ENCODE measurements at regions not wholly inside any gene's neighbourhood (a gene's known extent, or its start where the extent isn't known, plus 50 kb on each side); places are given as distances from the start of the nearest gene placed in this dataset.
"Not testable (repeated sequence)": the region's sequence is repeated elsewhere in the genome, so short reads cannot be mapped to it uniquely, and the experiment has no call there.

DNA sequence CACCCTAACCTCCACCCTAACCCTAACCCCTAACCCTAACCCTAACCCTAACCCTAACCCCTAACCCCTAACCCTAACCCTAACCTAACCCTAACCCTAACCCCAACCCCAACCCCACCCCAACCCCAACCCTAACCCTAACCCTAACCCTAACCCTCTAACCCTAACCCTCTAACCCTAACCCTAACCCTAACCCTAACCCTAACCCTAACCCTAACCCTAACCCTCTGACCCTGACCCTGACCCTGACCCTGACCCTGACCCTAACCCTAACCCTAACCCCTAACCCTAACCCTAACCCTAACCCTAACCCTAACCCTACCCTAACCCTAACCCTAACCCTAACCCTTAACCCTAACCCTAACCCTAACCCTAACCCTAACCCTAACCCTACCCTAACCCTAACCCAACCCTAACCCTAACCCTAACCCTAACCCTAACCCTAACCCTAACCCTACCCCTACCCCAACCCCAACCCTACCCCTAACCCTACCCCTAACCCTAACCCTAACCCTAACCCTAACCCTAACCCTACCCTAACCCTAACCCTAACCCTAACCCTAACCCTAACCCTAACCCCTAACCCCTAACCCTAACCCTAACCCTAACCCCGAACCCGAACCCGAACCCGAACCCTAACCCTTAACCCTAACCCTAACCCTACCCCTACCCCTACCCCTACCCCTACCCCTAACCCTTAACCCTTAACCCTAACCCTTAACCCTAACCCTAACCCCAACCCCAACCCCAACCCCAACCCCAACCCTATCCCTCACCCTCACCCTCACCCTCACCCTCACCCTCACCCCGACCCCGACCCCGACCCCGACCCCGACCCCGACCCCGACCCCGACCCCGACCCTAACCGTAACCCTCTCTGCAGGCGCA is 186.2 kb upstream of the CHL1 start:
- CTCF ChIA-PET; POLR2A ChIA-PET; DNase-seq (ENCODE audit: extremely low spot score): not testable (repeated sequence)

DNA sequence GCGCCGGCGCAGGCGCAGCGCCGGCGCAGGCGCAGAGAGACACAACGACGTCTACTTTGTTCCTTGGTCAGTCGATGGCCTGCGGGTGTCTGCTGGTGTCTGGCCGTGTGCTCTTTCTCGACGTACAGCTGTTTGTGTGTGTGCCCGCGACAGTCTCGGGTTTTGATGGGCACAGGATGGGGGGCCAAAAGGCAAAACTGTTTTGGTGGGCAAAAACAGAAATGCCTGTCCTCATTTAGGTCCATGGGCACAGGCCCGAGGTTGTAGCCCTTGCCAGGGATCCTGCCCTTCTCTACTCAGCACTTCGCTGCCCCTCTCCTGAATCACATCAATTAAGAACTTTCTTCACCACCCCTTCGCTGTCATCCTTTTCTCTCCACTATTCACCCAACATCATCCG is 184.8 kb upstream of the CHL1 start:
- DNase-seq (ENCODE audit: extremely low spot score), result no peak
- POLR2A ChIA-PET, result no interaction called here
- CTCF ChIA-PET, result no interaction called here
- no peak for TF ChIP-seq CTCF (IDR thresholded peaks at IDR 0.05; ENCODE audit: control extremely low read depth, extremely low read depth, low read depth, missing control alignments)

DNA sequence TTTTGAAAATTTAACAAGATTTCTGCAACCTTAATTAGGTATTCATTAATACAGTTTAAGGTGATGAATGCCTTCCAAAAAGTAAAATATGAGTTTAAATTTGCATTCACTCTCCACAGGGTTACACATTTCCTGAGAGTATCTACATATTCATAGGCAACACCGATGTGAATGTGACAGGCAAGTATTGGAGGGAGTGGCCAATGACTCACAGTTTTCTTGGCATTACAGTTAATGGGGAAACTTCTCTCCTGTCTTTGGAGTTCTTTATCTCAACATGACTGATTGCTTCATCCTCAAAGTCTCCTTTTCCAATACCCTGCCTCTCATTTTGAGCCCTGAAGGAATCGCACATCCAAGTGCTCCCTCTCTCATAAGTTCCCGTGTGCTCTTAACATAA is 181.9 kb upstream of the CHL1 start:
- ChIA-PET POLR2A (no interaction called here), CTCF (no interaction called here)
- TF ChIP-seq CTCF (IDR thresholded peaks at IDR 0.05; ENCODE audit: control extremely low read depth, extremely low read depth, low read depth, missing control alignments), result no peak
- DNase-seq (ENCODE audit: extremely low spot score), result no peak

DNA sequence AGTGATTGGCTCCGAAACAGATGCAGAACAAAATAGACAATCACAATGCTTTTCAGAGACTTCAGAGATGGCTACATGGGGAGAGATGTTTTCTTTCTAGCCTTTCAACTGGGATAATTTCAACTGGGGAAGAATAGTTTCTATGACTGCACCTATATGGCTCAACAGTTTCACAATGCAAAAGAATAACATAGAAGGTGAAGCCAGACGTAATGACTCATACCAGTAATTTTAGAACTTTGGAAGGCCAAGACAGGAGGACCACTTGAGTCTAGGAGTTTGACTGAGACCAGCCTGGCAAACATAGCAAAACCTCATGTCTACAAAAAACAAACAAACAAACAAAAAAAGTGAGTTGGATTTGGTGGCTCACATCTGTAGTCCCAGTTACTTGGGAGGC is 180.2 kb upstream of the CHL1 start:
- ChIA-PET CTCF (no interaction called here), POLR2A (no interaction called here)
- DNase-seq (ENCODE audit: extremely low spot score), result no peak
- no peak for TF ChIP-seq CTCF (IDR thresholded peaks at IDR 0.05; ENCODE audit: control extremely low read depth, extremely low read depth, low read depth, missing control alignments)

- no peak for DNase-seq (ENCODE audit: extremely low spot score)
- ChIA-PET POLR2A (no interaction called here), CTCF (interaction anchor here (0.8 kb wide), 1 partner anchor 334 kb away, joined by 3 read pairs; no protein-coding TSS in a partner anchor)
- no peak for TF ChIP-seq CTCF (IDR thresholded peaks at IDR 0.05; ENCODE audit: control extremely low read depth, extremely low read depth, low read depth, missing control alignments)
Observed at GRCh38 chr3:20421-20820, 176.1 kb upstream of the CHL1 start.

GRCh38 chr3:24006-24405 is 172.6 kb upstream of the CHL1 start:
- no peak for DNase-seq (ENCODE audit: extremely low spot score)
- POLR2A ChIA-PET, result no interaction called here
- CTCF ChIA-PET, result interaction anchor here (0.8 kb wide), 1 partner anchor 330 kb away, joined by 5 read pairs; no protein-coding TSS in a partner anchor
- TF ChIP-seq CTCF (IDR thresholded peaks at IDR 0.05; ENCODE audit: control extremely low read depth, extremely low read depth, low read depth, missing control alignments), result no peak

GRCh38 chr3:25056-25455 is 171.5 kb upstream of the CHL1 start:
- POLR2A ChIA-PET, result no interaction called here
- no peak for TF ChIP-seq CTCF (IDR thresholded peaks at IDR 0.05; ENCODE audit: control extremely low read depth, extremely low read depth, low read depth, missing control alignments)
- CTCF ChIA-PET, result no interaction called here
- DNase-seq (ENCODE audit: extremely low spot score), result no peak

DNA sequence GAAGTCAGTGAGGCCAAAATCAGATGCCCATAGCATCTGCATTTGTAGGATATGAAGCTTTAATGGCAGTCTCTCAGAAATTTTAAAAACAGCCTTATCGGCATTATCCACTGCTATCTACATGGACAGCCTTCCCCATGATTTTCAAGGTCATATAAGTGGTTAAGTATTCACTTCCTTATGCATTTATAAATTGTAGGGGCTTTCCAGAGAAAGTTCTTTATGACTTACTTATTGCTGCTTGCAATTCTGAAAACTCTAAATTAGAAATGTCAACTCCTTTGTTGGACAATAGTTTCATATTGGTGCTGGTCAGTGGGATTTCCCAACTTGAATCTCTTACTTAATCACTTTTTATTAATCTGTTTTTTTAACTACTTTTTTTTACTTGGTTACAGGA is 160.6 kb upstream of the CHL1 start:
- POLR2A ChIA-PET; DNase-seq (ENCODE audit: extremely low spot score); CTCF ChIA-PET: not testable (repeated sequence)

DNA sequence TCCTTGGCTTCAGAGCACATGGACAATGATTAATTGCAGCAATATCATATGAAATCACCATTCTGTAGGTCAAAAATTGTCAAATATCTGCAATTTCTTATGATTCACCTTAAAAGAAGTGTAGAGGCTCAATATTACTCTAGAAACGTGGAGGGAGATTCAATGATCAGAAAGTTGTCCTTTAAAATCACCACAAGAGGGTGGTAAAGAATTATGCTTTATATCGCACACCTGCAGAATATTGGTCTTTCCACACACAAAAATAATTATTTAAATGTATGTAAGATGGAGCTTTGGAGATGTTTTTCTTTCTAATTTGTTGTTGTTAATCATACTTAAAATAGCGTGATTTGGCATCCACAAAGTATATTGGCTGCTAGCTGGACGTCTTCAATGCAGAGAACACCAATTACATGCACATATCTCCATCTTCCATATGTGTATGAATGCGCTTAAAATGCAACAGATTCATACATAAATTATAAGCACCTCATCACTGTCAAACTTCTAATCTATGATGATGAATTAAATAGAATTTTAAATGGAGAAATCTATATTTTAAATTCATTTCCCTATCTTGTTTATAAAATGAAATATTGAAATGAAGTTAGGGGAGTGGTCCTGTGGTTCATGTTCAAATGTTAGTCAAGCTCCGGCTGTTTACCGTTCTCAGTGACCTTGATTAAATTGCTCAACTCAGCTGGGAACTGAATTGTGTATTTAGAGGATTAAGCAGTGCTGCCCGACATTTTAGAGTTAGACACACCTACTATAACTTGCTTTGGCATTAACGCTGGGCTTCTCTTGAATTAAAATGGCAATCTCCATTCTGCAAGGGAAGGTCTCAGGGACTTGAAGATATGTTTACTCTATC is 153.5 kb upstream of the CHL1 start:
- DNase-seq (ENCODE audit: extremely low spot score); POLR2A ChIA-PET: not testable (repeated sequence)
- CTCF ChIA-PET, result interaction anchor here (0.8 to 9.5 kb wide), 3 partner anchors 10 to 312 kb away, joined by 3 to 118 read pairs (median 3); no protein-coding TSS in a partner anchor

Measured in GM10248 (cell line).